22Rv1 (cell line): ENCODE measurements at regions not wholly inside any gene's neighbourhood (a gene's known extent, or its start where the extent isn't known, plus 50 kb on each side); places are given as distances from the start of the nearest gene placed in this dataset.

Experiments
- ZFX ChIP-seq: fragments of 450-650 bp; IDR thresholded peaks from 2 replicates; pipeline ENCODE4 v1.6.1; 2017; ENCODE audit warnings: antibody characterized with exemption, borderline replicate concordance
- TF ChIP-seq, protein P1 (sequence below): fragments of 450-650 bp; IDR thresholded peaks from 2 replicates; pipeline ENCODE4 v1.5.1; 2017; ENCODE audit warnings: mild to moderate bottlenecking

DNA sequence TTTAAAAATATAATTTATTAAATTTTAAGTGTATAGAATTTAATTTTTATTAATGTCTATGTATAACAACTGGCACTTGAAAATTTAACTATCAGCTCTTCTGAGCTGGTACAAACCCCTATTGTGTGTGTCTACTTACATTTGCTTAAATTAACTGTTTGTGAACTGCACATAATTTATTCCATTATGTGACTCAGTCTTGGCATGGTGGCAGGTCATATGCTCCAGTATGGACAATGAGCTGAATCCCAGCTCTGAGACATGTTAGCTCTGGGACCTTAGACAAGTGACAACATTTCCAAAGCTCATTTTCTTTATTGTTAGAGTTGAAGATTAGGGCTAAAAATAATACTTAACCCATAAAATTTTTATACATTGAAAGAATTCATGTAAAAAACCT lies 526.1 kb upstream of the MARCKS start:
- TF ChIP-seq, protein P1, sequence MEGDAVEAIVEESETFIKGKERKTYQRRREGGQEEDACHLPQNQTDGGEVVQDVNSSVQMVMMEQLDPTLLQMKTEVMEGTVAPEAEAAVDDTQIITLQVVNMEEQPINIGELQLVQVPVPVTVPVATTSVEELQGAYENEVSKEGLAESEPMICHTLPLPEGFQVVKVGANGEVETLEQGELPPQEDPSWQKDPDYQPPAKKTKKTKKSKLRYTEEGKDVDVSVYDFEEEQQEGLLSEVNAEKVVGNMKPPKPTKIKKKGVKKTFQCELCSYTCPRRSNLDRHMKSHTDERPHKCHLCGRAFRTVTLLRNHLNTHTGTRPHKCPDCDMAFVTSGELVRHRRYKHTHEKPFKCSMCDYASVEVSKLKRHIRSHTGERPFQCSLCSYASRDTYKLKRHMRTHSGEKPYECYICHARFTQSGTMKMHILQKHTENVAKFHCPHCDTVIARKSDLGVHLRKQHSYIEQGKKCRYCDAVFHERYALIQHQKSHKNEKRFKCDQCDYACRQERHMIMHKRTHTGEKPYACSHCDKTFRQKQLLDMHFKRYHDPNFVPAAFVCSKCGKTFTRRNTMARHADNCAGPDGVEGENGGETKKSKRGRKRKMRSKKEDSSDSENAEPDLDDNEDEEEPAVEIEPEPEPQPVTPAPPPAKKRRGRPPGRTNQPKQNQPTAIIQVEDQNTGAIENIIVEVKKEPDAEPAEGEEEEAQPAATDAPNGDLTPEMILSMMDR = no peak
- TF ChIP-seq ZFX = no peak
